ENCODE measurements at regions not wholly inside any gene's neighbourhood (a gene's known extent, or its start where the extent isn't known, plus 50 kb on each side); places are given as distances from the start of the nearest gene placed in this dataset.

DNA sequence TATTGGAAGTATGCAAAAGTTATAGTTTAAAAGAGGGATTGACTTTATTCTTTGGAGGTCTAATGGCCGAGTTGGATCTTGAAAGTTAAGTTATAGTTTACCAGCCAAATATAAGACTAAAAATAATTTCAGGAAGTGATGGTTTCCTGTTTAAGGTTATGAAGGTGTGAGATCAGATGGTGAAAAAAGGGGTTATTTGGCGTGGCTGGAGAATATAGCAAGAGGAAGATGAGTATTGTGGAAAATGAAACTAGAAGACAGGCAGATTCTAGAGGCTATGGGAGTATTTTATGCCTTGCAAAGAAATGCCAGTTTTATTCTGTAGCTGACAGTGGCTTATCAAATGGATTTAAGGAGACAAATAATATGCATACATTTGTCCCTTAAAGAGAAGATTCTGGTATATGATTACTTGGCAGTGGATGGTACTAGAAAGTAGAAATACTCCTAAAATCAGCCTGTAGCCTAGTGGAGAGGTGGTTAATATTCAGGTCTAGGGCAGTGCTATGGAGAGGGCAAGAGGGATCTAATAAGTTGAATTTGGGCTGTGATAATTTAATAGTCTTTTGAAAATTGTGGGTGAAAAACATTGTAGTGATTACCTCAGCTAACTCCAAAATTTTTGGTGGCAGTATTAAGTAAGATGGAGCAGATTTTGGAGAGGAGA, 1091.8 kb upstream of the ATXN7L3B start:
- no peak overlapping the region for H3K4me2 ChIP-seq (ENCODE audit: low read length)
- H3K27ac ChIP-seq (ENCODE audit: low read depth, low read length, poor library complexity, severe bottlenecking) = no peak overlapping the region
- H3F3A ChIP-seq (ENCODE audit: insufficient read depth, low read length) = no peaks in the 10 kb centered on the region
- H3K4me1 ChIP-seq (ENCODE audit: insufficient read depth, low read length, severe bottlenecking) = no peaks in the 10 kb centered on the region
- no peaks in the 10 kb centered on the region for H3K36me3 ChIP-seq (ENCODE audit: insufficient read depth, low read length)
- no peaks in the 10 kb centered on the region for H3K9me3 ChIP-seq (ENCODE audit: low read length)
- H3K9ac ChIP-seq (ENCODE audit: low read length) = no peak overlapping the region
- no peak overlapping the region for H3K4me3 ChIP-seq (ENCODE audit: low read depth, low read length, poor library complexity, severe bottlenecking)
- H4K20me1 ChIP-seq (ENCODE audit: insufficient read depth, low read length) = no peaks in the 10 kb centered on the region
- H2AFZ ChIP-seq (ENCODE audit: low read length) = no peak overlapping the region
- no peak for TF ChIP-seq EZH2 (IDR thresholded peaks at IDR 0.05; ENCODE audit: borderline replicate concordance, low read length)
- TF ChIP-seq, protein P1, sequence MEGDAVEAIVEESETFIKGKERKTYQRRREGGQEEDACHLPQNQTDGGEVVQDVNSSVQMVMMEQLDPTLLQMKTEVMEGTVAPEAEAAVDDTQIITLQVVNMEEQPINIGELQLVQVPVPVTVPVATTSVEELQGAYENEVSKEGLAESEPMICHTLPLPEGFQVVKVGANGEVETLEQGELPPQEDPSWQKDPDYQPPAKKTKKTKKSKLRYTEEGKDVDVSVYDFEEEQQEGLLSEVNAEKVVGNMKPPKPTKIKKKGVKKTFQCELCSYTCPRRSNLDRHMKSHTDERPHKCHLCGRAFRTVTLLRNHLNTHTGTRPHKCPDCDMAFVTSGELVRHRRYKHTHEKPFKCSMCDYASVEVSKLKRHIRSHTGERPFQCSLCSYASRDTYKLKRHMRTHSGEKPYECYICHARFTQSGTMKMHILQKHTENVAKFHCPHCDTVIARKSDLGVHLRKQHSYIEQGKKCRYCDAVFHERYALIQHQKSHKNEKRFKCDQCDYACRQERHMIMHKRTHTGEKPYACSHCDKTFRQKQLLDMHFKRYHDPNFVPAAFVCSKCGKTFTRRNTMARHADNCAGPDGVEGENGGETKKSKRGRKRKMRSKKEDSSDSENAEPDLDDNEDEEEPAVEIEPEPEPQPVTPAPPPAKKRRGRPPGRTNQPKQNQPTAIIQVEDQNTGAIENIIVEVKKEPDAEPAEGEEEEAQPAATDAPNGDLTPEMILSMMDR (IDR thresholded peaks at IDR 0.05; ENCODE audit: low read length) = no peak
- H3K27me3 ChIP-seq (ENCODE audit: insufficient read depth, low read length) = no peaks in the 10 kb centered on the region
- H3K79me2 ChIP-seq (ENCODE audit: insufficient read depth, low read length) = no peaks in the 10 kb centered on the region
- no peaks in the 10 kb centered on the region for H3K9me2 ChIP-seq (ENCODE audit: low read depth, low read length)

DNA sequence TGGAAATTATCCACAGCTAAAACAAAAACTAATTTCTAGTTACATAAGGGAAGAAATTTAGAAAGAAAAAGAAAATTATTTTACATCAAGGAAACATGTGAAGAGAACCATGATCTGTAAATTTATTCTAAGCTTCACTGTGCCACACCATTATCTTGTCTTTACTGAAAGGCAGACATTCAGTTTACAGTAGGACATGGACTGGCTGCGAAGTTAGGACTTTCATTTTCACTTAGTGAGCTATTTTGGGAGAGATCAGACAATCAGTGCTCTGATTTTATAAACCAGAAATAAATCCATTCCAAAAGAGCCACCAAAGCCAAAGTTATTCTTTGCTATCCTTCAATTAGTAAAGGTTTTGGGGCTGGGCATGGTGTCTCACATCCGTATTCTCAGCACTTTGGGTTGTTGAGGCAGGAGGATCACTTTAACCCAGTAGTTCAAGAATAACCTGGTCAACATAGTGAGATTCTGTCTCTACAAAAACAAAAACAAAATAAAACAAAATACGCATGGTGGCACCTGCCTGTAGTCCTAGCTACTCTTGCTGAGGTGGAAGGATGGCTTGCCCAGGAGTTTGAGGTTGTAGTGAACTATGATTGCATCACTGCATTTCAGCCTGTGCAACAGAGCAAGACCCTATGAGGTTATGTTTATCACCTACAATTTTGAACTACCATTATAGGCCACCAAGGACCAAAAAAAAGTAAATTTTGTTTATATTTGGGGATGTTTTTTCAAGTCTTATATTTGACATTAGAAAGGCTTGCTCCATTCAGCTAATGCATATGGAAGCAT, 1084.8 kb upstream of the ATXN7L3B start:
- no peak overlapping the region for H2AFZ ChIP-seq (ENCODE audit: low read length)

DNA sequence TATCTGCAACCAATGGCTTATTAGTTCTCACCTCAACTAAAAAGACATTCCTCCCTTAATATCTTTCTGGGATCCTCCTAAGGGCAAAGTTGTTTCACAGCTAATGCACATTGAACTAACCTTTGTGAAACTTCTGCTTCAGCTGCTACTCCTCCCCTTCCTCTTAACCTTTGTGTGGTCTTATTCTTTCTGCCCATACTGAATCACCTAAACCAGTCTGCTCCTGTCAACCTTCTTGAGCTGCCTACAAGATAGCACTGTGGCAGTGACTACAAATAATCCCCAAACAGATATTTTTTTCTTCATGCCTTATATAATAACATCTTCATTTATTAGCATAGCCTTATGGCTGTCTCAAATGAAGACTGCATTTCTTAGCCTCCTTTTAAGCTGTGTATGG, 1077.4 kb upstream of the ATXN7L3B start:
- Histone ChIP-seq H3K4me1 (ENCODE audit: insufficient read depth, low read length, severe bottlenecking) (no peaks in the 10 kb centered on the region), H3K9me2 (ENCODE audit: low read depth, low read length) (no peaks in the 10 kb centered on the region), H3F3A (ENCODE audit: insufficient read depth, low read length) (no peaks in the 10 kb centered on the region), H3K27ac (ENCODE audit: low read depth, low read length, poor library complexity, severe bottlenecking) (no peak overlapping the region), H3K36me3 (ENCODE audit: insufficient read depth, low read length) (no peaks in the 10 kb centered on the region), H2AFZ (ENCODE audit: low read length) (no peak overlapping the region), H3K4me3 (ENCODE audit: low read depth, low read length, poor library complexity, severe bottlenecking) (no peak overlapping the region), H3K9me3 (ENCODE audit: low read length) (no peaks in the 10 kb centered on the region), H3K9ac (ENCODE audit: low read length) (no peak overlapping the region), H4K20me1 (ENCODE audit: insufficient read depth, low read length) (no peaks in the 10 kb centered on the region), H3K27me3 (ENCODE audit: insufficient read depth, low read length) (no peaks in the 10 kb centered on the region), H3K79me2 (ENCODE audit: insufficient read depth, low read length) (no peaks in the 10 kb centered on the region), H3K4me2 (ENCODE audit: low read length) (no peak overlapping the region)
- TF ChIP-seq EZH2 (IDR thresholded peaks at IDR 0.05; ENCODE audit: borderline replicate concordance, low read length) = no peak
- TF ChIP-seq, protein P1 (IDR thresholded peaks at IDR 0.05; ENCODE audit: low read length) = no peak

More for the DNA sequence above, 1084.8 kb upstream of the ATXN7L3B start:
- Histone ChIP-seq H3K79me2 (ENCODE audit: insufficient read depth, low read length) (no peaks in the 10 kb centered on the region), H3K4me1 (ENCODE audit: insufficient read depth, low read length, severe bottlenecking) (no peaks in the 10 kb centered on the region), H3K9me3 (ENCODE audit: low read length) (no peaks in the 10 kb centered on the region), H3K36me3 (ENCODE audit: insufficient read depth, low read length) (no peaks in the 10 kb centered on the region), H3K4me2 (ENCODE audit: low read length) (no peak overlapping the region), H4K20me1 (ENCODE audit: insufficient read depth, low read length) (no peaks in the 10 kb centered on the region), H3K27me3 (ENCODE audit: insufficient read depth, low read length) (no peaks in the 10 kb centered on the region), H3F3A (ENCODE audit: insufficient read depth, low read length) (no peaks in the 10 kb centered on the region), H3K9ac (ENCODE audit: low read length) (no peak overlapping the region), H3K4me3 (ENCODE audit: low read depth, low read length, poor library complexity, severe bottlenecking) (no peak overlapping the region), H3K27ac (ENCODE audit: low read depth, low read length, poor library complexity, severe bottlenecking) (no peak overlapping the region), H3K9me2 (ENCODE audit: low read depth, low read length) (no peaks in the 10 kb centered on the region)
- TF ChIP-seq, protein P1 (IDR thresholded peaks at IDR 0.05; ENCODE audit: low read length) = no peak
- TF ChIP-seq EZH2 (IDR thresholded peaks at IDR 0.05; ENCODE audit: borderline replicate concordance, low read length) = no peak

Data from OCI-LY1 (cell line).